ENCODE measurements at regions not wholly inside any gene's neighbourhood (a gene's known extent, or its start where the extent isn't known, plus 50 kb on each side); places are given as distances from the start of the nearest gene placed in this dataset.
"Not testable (repeated sequence)": the region's sequence is repeated elsewhere in the genome, so short reads cannot be mapped to it uniquely, and the experiment has no call there.

- no peak for DNase-seq
Measured at GRCh38 chr1:119191325-119191724, 50.9 kb upstream of the WARS2 start.

GRCh38 chr1:119204197-119204960, 63.9 kb upstream of the WARS2 start:
- no peak for DNase-seq

GRCh38 chr1:119204961-119205357, 64.5 kb upstream of the WARS2 start:
- DNase-seq = no peak

GRCh38 chr1:119209061-119209460, 68.6 kb upstream of the WARS2 start:
- DNase-seq = no peak

GRCh38 chr1:119209596-119210295, 69.3 kb upstream of the WARS2 start:
- DNase-seq = no peak

GRCh38 chr1:119210296-119210649, 69.8 kb upstream of the WARS2 start:
- DNase-seq = no peak

GRCh38 chr1:119213213-119213612, 72.8 kb upstream of the WARS2 start:
- not testable (repeated sequence) for DNase-seq

GRCh38 chr1:119214961-119215360, 74.5 kb upstream of the WARS2 start:
- DNase-seq = not testable (repeated sequence)

GRCh38 chr1:119217309-119217828, 76.9 kb upstream of the WARS2 start:
- DNase-seq = no peak

- no peak for DNase-seq
Measured at GRCh38 chr1:119219711-119220110, 79.3 kb upstream of the WARS2 start.

- DNase-seq = no peak
Measured at GRCh38 chr1:119220991-119221390, 80.5 kb upstream of the WARS2 start.

- peak; percentile 28 for DNase-seq
Measured at GRCh38 chr1:119222271-119222670, 81.8 kb upstream of the WARS2 start.

GRCh38 chr1:119225265-119225664, 84.8 kb upstream of the WARS2 start:
- no peak for DNase-seq

- DNase-seq = no peak
Measured at GRCh38 chr1:119225831-119226230, 85.4 kb upstream of the WARS2 start.

GRCh38 chr1:119226321-119226720, 85.9 kb upstream of the WARS2 start:
- DNase-seq = no peak

GRCh38 chr1:119226913-119227312, 86.5 kb upstream of the WARS2 start:
- DNase-seq = no peak

GRCh38 chr1:119227456-119227855, 87.0 kb upstream of the WARS2 start:
- DNase-seq = no peak

- no peak for DNase-seq
Measured at GRCh38 chr1:119228335-119229080, 88.1 kb upstream of the WARS2 start.

GRCh38 chr1:119235120-119235519, 94.7 kb upstream of the WARS2 start:
- no peak for DNase-seq

- no peak for DNase-seq
Measured at GRCh38 chr1:119245881-119246280, 105.4 kb upstream of the WARS2 start.

GRCh38 chr1:119249283-119249682, 108.8 kb upstream of the WARS2 start:
- DNase-seq = no peak

GRCh38 chr1:119250299-119250698, 109.8 kb upstream of the WARS2 start:
- DNase-seq = no peak

GRCh38 chr1:119251751-119252150, 111.3 kb upstream of the WARS2 start:
- no peak for DNase-seq

- DNase-seq = no peak
Measured at GRCh38 chr1:119253366-119253765, 112.9 kb upstream of the WARS2 start.

All from CD4-positive, alpha-beta T cell treated with Interleukin-15 for 1 hour (primary cell).